K562 (cell line): ENCODE measurements at regions not wholly inside any gene's neighbourhood (a gene's known extent, or its start where the extent isn't known, plus 50 kb on each side); places are given as distances from the start of the nearest gene placed in this dataset.

Experiments used
- ATAC-seq: fragments of 200-7000 bp; cut with Tn5 transposase; 3 replicates; pipeline ENCODE4 v1.9.1; 2020; ENCODE audit warnings: moderate library complexity
- BruUV-seq: library from RNA; stranded (reverse); fragments of 400-500 nt; replicated peaks from 2 replicates; lab custom pipeline; 2021; lab: Mats Ljungman, UMichigan
- CTCF ChIA-PET: fragments of 300-600 bp; formaldehyde crosslinking; extraction: SDS; loops from one replicate; lab custom pipeline; 2021; ENCODE audit warnings: low intra/inter-chr PET ratio; lab: Yijun Ruan, JAX
- POLR2A ChIA-PET: fragments of 300-600, 350-650 bp; sonication (Branson Sonifier 250); formaldehyde crosslinking; extraction: SDS; loops from one replicate; lab custom pipeline; 2021; ENCODE audit warnings: antibody characterized with exemption, inconsistent platforms; lab: Yijun Ruan, JAX
- DNase-seq, 4 experiments: peaks; one replicate each; pipeline versions ENCODE4 v3.0.0 to v3.0.0-alpha.2; 2011 to 2018; ENCODE audit warnings: low spot score in 3 of 4, mixed read lengths in 3 of 4; ENCODE audit errors: extremely low read depth in 1 of 4
- FAIRE-seq: peaks from 2 replicates; lab custom pipeline; 2011; peaks lifted over from hg19 to GRCh38; lab: Jason Lieb, UNC
- H2AFZ ChIP-seq: 2 replicates; pipeline ENCODE4 v1.6.0; 2011; ENCODE audit warnings: low read depth, low read length, control low read depth, inconsistent platforms
- H3K27ac ChIP-seq: fragments of 200-600 bp; 3 replicates; pipeline ENCODE4 v1.8.0; 2011; ENCODE audit warnings: low read depth, mild to moderate bottlenecking, control low read depth, inconsistent platforms, low read length, moderate library complexity, mixed read lengths; ENCODE audit errors: extremely low read depth
- H3K27me3 ChIP-seq, 2 experiments: fragments of 300-600 bp in 1 of 2; 2 replicates in 1 of 2; 3 replicates in 1 of 2; pipeline versions ENCODE4 v1.6.0 to v1.8.0; 2011; ENCODE audit warnings: inconsistent platforms in 2 of 2, low read length in 2 of 2, mild to moderate bottlenecking in 1 of 2, mixed read lengths in 1 of 2, moderate library complexity in 1 of 2; ENCODE audit not compliant: control insufficient read depth in 2 of 2, insufficient read depth in 2 of 2
- H3K36me3 ChIP-seq: fragments of 300-600 bp; 3 replicates; pipeline ENCODE4 v1.8.0; 2011; ENCODE audit warnings: mild to moderate bottlenecking, low read length, inconsistent platforms; ENCODE audit not compliant: control insufficient read depth, insufficient read depth
- H3K4me1 ChIP-seq, 2 experiments: fragments of 200-600 bp in 1 of 2; replicated peaks in 1 of 2; 2 replicates in 1 of 2; 3 replicates in 1 of 2; pipeline versions ENCODE4 v1.5.1 to v1.8.0; 2011; ENCODE audit warnings: inconsistent platforms in 2 of 2, low read length in 2 of 2, mild to moderate bottlenecking in 1 of 2, mixed read lengths in 1 of 2, moderate library complexity in 1 of 2; ENCODE audit not compliant: control insufficient read depth in 2 of 2, insufficient read depth in 2 of 2
- H3K4me2 ChIP-seq: 2 replicates; pipeline ENCODE4 v1.6.1; 2011; ENCODE audit warnings: low read length, control low read depth, inconsistent platforms, mixed read lengths; ENCODE audit not compliant: insufficient read depth
- H3K4me3 ChIP-seq: fragments of 200-600 bp; sonication (generic), shearing (Covaris generic); 2 replicates; pipeline ENCODE4 v1.5.1; 2016; ENCODE audit warnings: control low read depth, inconsistent platforms
- H3K79me2 ChIP-seq: fragments of 200-600 bp; 3 replicates; pipeline ENCODE4 v1.8.0; 2011; ENCODE audit warnings: low read length, inconsistent platforms; ENCODE audit not compliant: control insufficient read depth, insufficient read depth
- H3K9ac ChIP-seq, 2 experiments: 2 replicates each; pipeline versions ENCODE4 v1.6.0 to v1.6.1; 2011; ENCODE audit warnings: low read depth in 2 of 2, low read length in 2 of 2, control low read depth in 1 of 2, inconsistent platforms in 1 of 2, mild to moderate bottlenecking in 1 of 2, mixed read lengths in 1 of 2; ENCODE audit not compliant: insufficient read depth in 1 of 2
- H3K9me1 ChIP-seq: one replicate; pipeline ENCODE4 v1.6.0; 2011; ENCODE audit warnings: inconsistent platforms, mild to moderate bottlenecking, low read length, moderate library complexity; ENCODE audit not compliant: control insufficient read depth, insufficient read depth
- H3K9me3 ChIP-seq: replicated peaks from 2 replicates; pipeline ENCODE4 v1.5.1; 2011; ENCODE audit warnings: low read depth, low read length, inconsistent platforms; ENCODE audit not compliant: control insufficient read depth, insufficient read depth
- H4K20me1 ChIP-seq: replicated peaks from 2 replicates; pipeline ENCODE4 v1.6.1; 2011; ENCODE audit warnings: low read length, inconsistent platforms, mixed read lengths; ENCODE audit not compliant: control insufficient read depth, insufficient read depth
- EP300 ChIP-seq: IDR thresholded peaks from 2 replicates; pipeline ENCODE4 v1.6.1; 2012; ENCODE audit warnings: low read length, improper control_type of control experiment
- LEF1 ChIP-seq: fragments of 450-650 bp; IDR thresholded peaks from 2 replicates; pipeline ENCODE4 v1.6.1; 2016; ENCODE audit warnings: mild to moderate bottlenecking
- NUFIP1 ChIP-seq: fragments of 450-650 bp; IDR thresholded peaks from 2 replicates; pipeline ENCODE4 v1.6.1; 2018; ENCODE audit not compliant: partially characterized antibody
- TAF15 ChIP-seq: fragments of 200-400 bp; formaldehyde crosslinking; IDR thresholded peaks from 2 replicates; pipeline ENCODE4 v1.6.1; 2017; ENCODE audit warnings: mild to moderate bottlenecking, low read depth, low read length, moderate library complexity
- WGBS: fragments of 100-300 bp; shearing (Covaris generic); methylation state at CpG from one replicate; pipeline ENCODE4 v1.1.6; 2016; ENCODE audit warnings: low coverage, mixed read lengths; ENCODE audit not compliant: insufficient coverage; ENCODE audit errors: missing lambda C conversion rate; 5-methylcytosine and 5-hydroxymethylcytosine counted together
- in situ Hi-C: fragments of 300-500 bp; cut with MboI; formaldehyde crosslinking; loops from 4 replicates; pipeline ENCODE4 v1.15.0; 2018; ENCODE audit warnings: inconsistent platforms, mixed read lengths
- intact Hi-C: fragments of 100-400 bp; cut with micrococcal nuclease; formaldehyde crosslinking; loops from 2 replicates; pipeline ENCODE4 v1.14.2; 2022
- TF ChIP-seq, protein P1 (sequence below): IDR thresholded peaks from 3 replicates; pipeline ENCODE4 v1.6.1; 2011; ENCODE audit warnings: borderline replicate concordance, mild to moderate bottlenecking, moderate library complexity; ENCODE audit not compliant: insufficient read length; ENCODE audit errors: extremely low read depth
- TF ChIP-seq, protein P2 (sequence below): fragments of 250-450 bp; sonication (Bioruptor Pico); IDR thresholded peaks from 2 replicates; pipeline ENCODE4 v1.5.0; 2021

- in situ Hi-C loops, result loop anchor here (10.0 kb wide), 1 partner anchor 221 kb away; no protein-coding TSS in a partner anchor
- DNase-seq, result no peak
- Histone ChIP-seq H3K79me2 (no peaks in the 10 kb centered on the region), H3K9me1 (no peaks in the 10 kb centered on the region), H4K20me1 (no peaks in the 10 kb centered on the region), H3K4me2 (no peak overlapping the region), H2AFZ (no peak overlapping the region), H3K4me1 (peaks cover 4 to 15% of the 10 kb centered on the region in 2 experiments; a peak in 4 of 5 replicates), H3K9me3 (no peaks in the 10 kb centered on the region)
- no peak for FAIRE-seq
- POLR2A ChIA-PET, result interaction anchor here (0.5 to 1.4 kb wide), 3 partner anchors 9 to 393 kb away, joined by 3 to 4 read pairs (median 3); no protein-coding TSS in a partner anchor
- WGBS, result 28% methylated on average over 4 of the region's 4 CpGs
- CTCF ChIA-PET, result no interaction called here
- no TSS peak for BruUV-seq
- TF ChIP-seq LEF1 (no peak), TAF15 (no peak), EP300 (no peak), NUFIP1 (no peak)
- TF ChIP-seq, protein P1, sequence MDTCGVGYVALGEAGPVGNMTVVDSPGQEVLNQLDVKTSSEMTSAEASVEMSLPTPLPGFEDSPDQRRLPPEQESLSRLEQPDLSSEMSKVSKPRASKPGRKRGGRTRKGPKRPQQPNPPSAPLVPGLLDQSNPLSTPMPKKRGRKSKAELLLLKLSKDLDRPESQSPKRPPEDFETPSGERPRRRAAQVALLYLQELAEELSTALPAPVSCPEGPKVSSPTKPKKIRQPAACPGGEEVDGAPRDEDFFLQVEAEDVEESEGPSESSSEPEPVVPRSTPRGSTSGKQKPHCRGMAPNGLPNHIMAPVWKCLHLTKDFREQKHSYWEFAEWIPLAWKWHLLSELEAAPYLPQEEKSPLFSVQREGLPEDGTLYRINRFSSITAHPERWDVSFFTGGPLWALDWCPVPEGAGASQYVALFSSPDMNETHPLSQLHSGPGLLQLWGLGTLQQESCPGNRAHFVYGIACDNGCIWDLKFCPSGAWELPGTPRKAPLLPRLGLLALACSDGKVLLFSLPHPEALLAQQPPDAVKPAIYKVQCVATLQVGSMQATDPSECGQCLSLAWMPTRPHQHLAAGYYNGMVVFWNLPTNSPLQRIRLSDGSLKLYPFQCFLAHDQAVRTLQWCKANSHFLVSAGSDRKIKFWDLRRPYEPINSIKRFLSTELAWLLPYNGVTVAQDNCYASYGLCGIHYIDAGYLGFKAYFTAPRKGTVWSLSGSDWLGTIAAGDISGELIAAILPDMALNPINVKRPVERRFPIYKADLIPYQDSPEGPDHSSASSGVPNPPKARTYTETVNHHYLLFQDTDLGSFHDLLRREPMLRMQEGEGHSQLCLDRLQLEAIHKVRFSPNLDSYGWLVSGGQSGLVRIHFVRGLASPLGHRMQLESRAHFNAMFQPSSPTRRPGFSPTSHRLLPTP, result no peak
- TF ChIP-seq, protein P2, sequence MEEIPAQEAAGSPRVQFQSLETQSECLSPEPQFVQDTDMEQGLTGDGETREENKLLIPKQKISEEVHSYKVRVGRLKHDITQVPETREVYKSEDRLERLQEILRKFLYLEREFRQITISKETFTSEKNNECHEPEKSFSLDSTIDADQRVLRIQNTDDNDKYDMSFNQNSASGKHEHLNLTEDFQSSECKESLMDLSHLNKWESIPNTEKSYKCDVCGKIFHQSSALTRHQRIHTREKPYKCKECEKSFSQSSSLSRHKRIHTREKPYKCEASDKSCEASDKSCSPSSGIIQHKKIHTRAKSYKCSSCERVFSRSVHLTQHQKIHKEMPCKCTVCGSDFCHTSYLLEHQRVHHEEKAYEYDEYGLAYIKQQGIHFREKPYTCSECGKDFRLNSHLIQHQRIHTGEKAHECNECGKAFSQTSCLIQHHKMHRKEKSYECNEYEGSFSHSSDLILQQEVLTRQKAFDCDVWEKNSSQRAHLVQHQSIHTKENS (CRISPR knock-in tag), result no peak
- TF ChIP-seq, all 486 proteins: peak for 0
- no peaks in the 10 kb centered on the region for H3K27me3 ChIP-seq
- no peak overlapping the region for H3K27ac ChIP-seq
- H3K36me3 ChIP-seq, result no peaks in the 10 kb centered on the region
- ATAC-seq, result no peak
- H3K9ac ChIP-seq, result no peak overlapping the region
- no peak overlapping the region for H3K4me3 ChIP-seq
- intact Hi-C loops, result no loop called here
Measured at GRCh38 chr3:72095521-72095920, 310.6 kb upstream of the PROK2 start.
